ENCODE measurements at regions not wholly inside any gene's neighbourhood (a gene's known extent, or its start where the extent isn't known, plus 50 kb on each side); places are given as distances from the start of the nearest gene placed in this dataset.

DNA sequence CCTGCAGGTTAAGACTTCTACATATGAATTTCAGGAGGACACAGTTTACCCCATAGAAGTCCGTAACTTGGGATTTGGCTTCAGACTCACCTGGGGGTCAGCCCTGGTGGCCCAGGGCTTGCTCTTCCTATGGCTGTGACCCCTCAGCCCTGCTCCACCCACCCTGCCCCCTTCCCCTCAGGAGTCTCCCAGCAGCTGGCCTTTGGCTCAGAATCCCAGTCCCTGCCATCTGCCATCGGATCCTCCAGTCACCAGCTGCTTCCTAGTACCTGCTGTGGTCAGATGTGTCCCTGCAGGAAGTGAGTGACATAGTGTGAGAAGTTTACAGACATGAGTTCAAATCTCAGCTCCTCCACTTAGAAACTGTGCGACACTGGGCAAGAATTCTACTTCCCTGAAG is 332.6 kb downstream of the NPHP4 start:
- no peak for DNase-seq (ENCODE audit: low spot score)

DNA sequence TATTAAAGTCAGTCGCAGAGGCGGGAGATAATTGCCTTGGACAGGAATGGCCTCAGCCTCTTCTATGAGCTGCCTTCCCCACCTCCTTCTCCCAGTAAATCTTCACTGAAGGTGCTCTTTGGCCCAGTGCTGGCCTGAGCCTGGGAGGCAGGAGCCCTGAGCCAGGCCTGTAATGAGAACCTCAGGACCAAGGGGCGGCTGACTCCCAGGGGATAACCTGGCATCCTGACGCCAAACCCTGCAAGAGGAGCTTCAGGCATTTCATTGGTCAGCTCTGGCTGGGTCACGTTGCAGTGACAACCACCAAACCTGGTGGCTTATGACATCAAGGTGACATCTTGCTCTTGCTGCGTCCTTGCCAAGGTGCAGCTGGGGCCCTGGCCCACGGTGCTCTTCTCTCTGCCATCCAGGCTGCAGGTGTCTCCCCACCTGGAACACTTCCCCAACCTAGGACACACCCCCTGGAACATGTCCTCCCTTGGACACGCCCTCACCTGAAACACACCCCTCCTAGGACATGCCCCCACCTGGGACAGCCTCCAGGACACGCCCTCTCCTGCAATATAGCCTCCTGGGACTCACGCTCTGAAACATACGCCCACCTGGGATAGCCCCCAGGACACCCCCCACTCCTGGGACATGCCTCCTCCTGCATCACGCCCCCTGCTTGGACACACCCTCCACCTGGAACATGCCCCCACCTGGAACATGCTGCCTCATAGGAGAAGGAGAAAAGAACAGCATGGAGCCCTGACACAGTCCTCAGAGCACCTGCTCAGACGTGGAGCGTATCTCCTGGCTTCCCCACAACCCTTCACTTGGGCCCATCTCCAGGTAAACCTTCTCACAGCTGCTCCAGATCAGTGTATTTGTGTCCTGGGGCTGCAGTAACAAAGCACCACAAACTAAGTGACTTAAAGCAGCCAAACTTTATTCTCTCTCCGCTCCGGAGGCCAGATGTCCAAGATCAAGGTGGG is 333.6 kb downstream of the NPHP4 start:
- DNase-seq (ENCODE audit: low spot score) = no peak

DNA sequence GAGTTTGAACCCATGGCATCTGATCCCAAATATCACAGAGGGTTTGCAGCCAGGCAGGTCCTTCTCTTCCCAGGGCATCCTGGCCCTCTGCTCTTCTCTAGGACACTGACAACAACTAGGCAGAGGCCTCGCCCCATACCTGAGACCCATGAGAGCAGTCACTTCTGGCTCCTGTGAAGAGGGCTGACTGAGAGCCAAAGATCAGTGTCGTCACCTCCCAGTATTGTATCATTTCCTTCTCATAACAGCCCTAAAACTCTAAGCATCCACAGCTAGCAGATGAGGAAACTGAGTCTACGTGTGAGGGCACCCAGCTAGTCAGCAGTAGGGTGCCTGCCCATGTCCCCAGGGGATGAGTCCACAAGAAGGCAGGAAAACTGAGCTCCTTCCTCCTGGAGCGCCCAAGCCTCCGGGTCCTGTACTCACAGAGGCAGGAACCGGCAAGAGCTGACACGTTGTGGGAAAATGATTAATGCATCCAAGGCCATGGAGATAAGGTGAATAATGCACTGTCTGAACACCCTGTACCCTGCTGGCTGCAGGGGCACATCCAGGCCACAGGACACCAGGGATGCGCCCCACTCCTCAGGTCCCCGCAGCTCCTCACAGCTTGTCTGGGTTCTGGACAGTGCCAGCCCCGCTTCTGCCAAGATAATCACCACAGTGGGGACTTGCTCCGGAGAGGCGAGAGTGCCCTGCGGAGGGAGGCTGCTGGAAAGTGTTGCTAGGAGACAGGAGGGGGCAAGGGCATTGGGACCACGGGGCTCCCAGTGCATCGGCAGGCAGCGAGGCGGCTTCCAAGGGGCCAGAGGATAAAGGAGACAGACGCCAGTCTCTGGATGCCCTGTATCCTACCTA is 340.0 kb downstream of the NPHP4 start:
- no peak for DNase-seq (ENCODE audit: low spot score)

DNA sequence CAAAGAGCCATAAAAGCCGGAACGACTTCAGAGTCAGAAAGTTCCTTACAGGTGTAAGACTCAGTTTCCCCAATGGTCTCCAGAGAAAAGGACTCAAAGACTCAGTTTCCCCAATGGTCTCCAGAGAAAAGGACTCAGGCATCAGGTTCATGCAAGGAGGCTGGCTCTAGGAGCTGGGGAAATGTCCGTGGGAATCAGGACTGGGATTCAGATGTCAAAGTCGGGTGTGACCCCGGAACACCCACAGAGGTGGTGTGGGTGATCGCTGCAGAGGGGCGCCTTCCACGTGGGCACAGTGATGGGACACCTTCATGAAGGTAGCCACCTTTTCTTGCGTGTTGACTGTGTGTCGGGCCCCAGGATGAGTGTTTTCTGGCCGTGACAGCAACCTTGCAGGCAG is 340.8 kb downstream of the NPHP4 start:
- DNase-seq (ENCODE audit: low spot score) = no peak

DNA sequence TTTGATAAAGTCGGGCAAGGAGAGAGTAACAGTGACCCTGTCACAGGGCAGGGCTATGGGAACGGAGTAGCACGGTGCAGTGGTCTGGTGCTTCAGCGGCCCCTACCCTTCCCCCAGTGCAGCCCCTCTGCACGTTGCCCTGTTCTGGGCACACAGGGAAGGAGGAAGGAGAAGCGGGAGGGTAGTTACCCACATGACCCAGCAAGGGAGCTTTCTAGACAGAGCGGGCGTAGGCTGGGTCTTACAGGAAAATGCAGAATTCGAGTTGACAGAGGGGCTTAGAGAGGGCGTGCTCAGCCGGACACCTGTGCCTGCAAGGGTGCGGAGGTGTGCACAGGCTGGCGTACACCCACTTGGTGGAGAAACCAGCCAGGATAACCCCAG is 341.2 kb downstream of the NPHP4 start:
- DNase-seq (ENCODE audit: low spot score) = no peak

DNA sequence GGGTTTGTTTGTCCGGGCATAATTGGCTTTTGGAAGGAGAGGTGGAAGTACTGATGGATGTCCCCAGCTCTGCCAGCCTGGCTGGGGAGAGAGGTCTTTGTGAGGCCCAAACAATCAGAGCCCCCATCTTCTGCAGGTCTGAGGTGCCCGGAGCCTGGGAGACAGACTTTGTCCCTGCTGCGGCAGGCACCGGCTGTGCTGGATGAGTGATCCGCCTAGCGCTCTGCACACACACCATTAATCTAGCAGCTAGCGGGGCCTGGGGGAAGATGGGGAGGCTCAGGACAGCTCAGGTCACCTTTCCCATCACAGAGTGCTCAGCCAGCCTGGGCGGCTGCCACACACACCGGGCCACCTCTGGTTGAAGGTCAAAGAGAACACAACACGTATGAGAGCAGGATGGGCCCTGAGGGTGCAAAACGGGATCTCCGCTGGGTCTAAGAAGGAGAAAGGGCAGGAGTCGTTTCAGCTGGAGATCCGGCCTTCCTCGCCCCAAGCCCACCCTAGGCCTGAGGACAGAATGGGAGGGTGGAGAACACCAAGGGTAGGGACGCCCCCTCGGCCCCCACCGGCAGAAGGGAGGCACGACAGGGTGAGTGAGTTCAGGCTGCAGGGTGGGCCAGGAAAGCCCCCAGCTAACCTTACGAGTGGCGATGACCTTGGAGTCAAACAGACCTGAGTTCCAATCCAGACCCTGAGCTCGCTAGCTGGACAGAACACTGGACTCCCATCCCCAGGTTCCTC is 341.8 kb downstream of the NPHP4 start:
- DNase-seq (ENCODE audit: low spot score) = no peak

DNA sequence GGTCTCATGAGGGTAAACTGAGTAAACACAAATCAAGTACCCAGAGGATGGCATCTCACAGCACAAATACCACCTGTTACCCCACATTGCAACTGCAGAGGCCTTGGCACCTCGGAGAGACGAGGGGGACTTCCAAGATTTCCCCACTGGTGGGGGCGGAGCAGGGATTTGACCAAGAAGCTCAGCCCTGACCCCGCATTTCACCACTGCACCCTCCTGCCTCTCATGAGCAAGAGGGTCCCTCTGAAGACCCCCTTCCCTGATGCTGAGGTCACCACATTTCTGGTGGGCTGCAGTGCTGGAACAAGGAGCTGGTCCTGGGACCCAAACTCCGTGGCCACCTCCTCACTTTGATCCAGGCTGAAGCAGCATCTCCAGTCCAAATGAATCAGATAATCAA is 342.4 kb downstream of the NPHP4 start:
- DNase-seq (ENCODE audit: low spot score) = no peak

DNA sequence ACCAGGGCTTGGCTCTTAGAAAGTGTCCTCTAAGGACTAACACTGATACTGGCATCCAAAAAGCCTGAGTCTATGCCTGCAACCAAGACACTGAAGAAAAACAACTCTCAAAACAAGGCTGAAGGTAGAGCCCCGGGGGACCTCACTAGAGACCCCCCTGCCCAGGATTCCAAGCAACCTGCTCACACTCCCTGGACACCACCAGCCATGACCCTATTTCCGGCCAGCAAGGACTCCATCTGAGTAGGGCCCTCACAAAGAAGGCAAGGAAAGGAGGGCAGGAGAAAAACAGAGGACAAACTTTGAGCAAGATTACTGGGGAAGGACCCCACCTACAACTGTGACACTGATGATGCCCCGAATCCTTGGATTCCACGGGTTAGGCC is 343.1 kb downstream of the NPHP4 start:
- DNase-seq (ENCODE audit: low spot score) = no peak

DNA sequence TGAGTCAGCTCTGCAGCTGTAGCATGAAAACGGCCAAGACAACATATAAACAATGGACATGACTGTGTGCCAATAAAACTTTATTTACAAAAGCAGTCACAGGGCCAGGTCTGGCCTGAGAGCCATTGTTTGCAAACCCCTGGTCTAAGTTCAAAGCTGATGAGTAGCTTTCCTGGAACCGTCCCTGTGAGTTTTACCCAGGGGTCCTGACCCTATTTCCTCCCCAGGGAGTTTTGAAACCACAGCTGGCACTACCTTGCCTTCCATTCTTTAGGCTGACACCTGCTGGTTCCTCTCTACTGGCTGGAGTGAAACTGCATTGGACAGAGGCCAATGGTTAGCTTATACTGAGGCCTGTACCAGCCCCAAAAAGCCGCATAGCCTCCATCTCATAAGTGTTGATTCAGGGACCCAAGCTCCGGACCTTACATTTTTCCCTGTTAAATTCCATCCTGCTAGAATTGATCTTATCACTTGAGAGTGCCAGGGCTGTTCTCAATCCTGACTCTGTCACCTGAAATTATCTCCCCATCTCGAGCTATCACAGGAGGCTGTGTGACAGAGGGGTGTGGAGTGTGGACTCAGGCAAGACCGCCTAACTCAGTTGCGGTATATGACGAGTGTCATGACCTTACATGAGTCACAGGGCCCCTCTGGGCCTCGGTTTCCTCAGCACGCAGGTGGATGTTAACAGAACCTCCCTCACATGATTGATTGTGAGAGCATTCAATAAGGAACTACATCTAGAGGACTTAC is 343.6 kb downstream of the NPHP4 start:
- DNase-seq (ENCODE audit: low spot score) = no peak

DNA sequence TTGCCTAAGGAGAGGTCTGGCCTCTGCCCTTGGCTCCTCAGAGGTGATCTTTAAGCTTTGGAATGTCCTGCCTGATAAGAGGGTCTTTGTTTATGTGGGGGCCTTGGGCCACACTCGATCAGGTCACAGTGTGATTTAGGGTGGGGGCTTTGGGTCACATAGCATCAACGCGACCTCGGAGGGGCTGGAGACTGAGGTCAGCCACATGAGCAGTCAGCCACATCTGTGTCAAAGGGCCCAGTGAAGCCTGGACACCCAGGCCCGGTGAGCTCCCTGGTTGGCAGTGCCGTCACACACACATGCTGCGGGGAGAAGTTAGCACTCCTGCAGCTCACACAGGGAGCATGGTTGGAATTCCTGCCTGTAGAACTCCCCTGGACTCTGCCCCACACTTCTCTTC is 345.0 kb downstream of the NPHP4 start:
- DNase-seq (ENCODE audit: low spot score) = no peak

DNA sequence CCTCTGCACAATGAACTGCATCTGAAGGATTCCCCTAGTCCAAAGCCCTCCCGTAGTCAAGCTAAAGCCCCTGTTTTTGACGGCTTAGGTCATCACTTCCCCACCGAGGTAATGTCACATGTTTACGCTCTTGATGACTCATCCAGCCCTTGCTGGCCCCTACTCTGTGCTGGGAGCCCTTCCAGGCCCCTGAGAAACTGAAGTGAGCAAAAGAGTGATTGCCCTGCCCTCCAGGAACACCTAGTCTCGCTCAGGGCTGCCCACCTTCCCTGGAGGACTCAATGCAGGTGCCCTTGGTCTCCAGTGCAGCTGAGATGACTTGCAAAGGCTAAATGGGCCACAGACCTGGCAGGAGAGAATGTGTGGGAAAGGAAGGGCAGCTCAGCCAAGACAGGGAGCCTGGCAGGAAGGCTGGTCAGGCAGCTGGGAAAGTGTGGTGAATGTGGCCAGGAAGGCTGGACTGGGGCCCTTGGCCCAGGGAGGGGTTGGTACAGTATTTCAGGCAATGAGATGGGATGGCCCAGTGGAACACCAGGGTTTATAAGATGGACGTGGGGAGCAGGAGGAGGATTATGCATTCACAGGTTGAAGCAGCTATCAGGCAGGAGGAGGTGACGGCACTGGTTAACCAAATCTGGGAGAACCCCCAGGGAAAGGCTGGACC is 345.6 kb downstream of the NPHP4 start:
- DNase-seq (ENCODE audit: low spot score) = no peak

DNA sequence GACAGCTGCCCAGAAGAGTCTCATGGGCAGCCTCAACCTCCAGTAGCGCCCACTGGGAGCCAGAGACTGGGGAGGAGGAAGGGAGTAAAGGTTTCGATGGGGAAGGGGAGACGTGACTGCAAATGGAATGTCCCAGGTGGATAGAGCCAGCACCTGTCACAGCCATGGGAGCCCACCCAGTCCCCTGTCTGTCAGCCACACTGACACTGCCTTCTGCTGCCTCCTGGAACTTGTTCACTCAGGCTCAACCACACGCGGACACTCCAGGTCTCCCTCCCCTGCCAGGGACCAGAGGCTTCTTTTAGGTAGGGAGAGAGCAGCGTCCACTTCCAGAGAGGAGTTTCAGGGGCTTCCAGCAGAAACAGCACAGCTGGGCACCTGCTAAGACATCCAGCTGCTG is 346.3 kb downstream of the NPHP4 start:
- no peak for DNase-seq (ENCODE audit: low spot score)

DNA sequence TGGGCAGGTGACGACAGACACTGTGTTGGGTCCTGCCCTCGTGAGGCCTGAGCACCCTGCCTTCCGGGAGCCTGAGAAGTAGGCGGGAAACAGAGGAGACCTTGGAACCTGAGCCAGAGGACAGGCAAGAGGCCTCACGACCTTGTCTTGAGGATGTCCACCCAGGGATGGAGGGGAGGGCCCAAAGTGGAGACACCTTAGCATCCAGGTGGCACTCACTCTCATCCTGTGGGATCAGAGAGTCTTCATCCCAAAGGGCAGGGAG is 347.2 kb downstream of the NPHP4 start:
- DNase-seq (ENCODE audit: low spot score) = no peak

DNA sequence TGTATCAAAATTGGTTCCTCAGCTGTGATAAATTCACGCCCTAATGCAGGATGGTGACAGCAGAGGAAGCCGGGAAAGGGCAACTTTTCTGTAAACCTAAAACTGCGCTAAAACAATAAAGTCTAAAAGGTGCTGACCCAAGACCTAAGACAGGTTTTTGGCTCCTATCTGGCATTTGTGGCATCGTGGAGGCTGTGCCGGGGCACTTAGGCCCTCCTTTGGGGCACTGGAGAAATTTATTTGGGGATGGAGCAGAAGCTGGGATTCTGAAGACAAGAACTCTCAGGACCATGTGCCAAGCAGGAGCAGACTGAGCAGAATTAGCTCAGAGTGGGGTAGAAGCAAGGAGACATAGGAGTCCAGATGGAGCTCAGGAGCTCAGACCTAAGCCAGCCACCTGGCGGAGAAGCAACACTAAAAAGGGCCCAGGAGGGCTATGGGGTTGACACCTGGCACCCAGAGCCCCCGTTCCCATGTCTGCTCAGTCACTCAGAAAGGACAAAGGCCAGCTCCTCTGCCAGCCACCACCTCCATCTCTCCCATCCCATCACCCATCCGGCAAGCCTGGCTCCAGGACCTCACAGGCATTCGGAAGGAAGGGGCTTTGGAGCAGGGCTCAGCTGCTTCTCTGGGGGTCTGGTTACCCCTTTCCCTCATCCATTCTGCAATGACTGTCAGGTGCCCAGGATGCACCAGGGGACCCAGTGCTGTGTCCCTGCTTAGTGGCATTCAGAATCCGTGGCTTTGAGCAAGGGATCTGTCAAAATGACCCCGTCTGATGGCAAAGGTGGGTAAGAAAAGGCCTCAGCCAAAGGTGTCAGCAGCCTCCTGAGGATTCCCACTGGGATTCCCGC is 347.7 kb downstream of the NPHP4 start:
- DNase-seq (ENCODE audit: low spot score) = no peak

DNA sequence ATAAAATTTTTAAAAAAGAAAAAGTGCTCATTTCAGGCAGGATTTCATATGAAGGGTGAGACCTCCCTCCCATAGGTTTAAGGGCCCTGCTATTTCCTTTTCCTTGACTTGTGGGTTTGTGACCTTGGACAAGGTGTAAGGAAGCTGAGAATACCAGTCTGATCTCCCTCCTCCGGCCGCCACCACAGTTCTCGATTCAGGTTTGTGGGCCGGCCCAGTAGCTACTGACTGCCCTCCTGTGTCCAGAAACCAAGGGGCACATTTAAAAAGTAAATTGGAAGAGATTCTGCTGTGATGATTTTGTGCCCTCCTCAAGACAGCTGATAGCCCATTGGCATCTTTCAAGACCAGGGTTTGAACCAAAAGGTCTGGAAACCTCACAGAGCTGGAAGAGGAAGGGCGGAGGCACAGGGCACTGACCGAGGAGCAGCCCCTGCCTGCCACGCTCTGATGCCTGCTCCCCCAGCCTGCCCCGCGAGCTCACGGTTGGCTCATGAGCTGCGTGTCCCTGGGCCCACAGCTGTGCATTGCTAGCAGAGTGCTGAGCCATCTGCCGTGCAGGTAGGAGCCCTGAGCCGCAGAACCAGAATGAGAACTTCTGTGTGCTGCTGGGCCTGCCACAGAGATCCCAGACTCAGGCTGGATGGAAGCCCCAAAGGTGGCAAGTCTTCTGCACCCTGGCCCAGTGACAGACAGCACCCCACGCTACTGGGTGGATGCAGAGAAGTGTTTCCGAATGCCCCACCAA is 348.7 kb downstream of the NPHP4 start:
- no peak for DNase-seq (ENCODE audit: low spot score)

DNA sequence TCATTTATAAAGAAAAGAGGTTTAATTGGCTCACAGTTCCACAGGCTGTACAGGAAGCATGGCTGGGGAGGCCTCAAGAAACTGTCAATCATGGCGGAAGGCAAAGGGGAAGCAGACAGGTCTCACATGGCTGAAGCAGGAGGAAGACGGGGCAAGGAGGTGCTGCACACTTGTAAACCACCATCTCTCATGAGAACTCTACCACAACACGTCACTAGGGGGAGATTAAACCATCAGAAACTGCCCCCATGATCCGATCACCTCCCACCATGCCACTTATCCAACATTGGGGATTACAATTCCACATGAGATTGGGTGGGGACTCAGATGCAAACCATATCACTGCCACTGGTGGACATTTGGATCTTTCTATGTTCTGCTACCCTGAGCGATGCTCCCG is 351.4 kb downstream of the NPHP4 start:
- DNase-seq (ENCODE audit: low spot score) = no peak

DNA sequence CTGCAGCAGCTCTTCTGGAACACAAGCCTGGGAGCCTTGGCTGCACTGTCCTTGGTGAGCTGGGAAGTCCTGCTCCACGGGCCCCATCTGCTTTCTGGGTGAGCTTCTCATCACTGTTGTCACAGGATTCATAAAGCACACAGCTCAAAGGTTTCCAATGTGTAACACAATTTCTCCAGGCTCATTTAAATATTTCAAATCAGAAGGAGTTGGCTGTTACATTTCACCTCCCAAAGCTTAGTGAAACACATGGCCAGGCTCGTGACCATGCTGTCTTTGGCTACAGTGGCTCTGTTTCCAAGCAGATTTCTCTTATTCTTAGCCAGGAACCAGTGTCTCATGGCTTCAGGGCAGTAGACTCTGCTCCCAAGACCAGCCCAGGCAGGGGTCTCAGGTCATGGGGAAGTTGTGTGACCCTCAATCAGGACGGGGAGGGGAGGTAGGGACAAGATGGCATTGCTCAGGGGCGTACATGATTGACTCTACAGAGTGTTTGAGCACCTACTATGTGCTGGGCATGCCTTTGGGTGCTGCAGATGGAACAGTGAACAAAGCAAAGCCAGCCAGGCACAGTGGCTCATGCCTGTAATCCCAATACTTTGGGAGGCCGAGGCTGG is 353.0 kb downstream of the NPHP4 start:
- DNase-seq (ENCODE audit: low spot score) = no peak

DNA sequence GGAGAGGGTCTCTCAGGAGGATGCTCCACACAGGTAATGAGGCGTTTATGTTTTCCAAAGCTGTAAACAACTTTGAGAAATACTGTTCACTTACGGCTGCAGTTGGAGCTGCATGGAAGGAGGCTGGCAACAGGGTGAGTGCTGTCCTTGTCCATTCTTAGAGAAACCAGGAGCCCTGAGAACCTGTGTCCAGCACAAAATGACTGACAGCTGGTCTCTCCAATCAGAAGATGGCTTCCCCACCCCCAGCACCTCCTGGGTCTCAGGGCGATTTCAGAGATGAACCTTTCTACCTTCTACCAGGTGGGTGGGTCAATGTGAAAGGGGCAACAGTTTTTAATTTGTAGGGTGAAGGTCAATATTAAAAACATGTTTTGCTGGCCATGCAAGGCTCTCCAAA is 353.6 kb downstream of the NPHP4 start:
- DNase-seq (ENCODE audit: low spot score) = no peak

DNA sequence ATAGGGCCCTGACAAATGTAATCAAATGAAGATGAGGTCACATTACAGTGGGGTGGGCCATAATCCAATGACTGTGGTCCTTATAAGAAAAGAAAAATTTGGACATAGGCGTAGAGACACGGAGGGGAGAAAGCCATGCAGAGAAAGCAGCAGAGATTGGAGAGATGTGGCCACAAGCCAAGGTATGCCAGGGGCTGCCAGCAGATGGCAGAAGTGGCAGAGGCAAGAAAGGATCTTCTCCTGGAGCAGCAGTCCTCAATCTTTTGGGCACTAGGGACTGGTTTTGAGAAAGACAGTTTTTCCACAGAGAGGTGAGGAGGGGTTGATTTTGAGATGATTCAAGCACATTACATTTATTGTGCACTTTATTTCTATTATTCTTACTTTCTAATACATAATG is 355.1 kb downstream of the NPHP4 start:
- DNase-seq (ENCODE audit: low spot score) = peak; percentile 17

Measured in activated CD4-positive, alpha-beta T cell treated with anti-CD3 and anti-CD28 coated beads, Interleukin-2, Interleukin-4, amounts not matched to agents 100 ng/mL and 50 ng/mL, durations not matched to agents 16 hours and 8 hours (primary cell).